ENCODE measurements at regions not wholly inside any gene's neighbourhood (a gene's known extent, or its start where the extent isn't known, plus 50 kb on each side); places are given as distances from the start of the nearest gene placed in this dataset.
"Not testable (repeated sequence)": the region's sequence is repeated elsewhere in the genome, so short reads cannot be mapped to it uniquely, and the experiment has no call there.

- no peak for DNase-seq
Measured at GRCh38 chr12:127480775-127481314, 786.1 kb upstream of the TMEM132C start.

- no peak for DNase-seq
Measured at GRCh38 chr12:127482950-127483349, 784.0 kb upstream of the TMEM132C start.

GRCh38 chr12:127485528-127485927 lies 781.4 kb upstream of the TMEM132C start:
- DNase-seq = no peak

GRCh38 chr12:127487031-127487430 lies 779.9 kb upstream of the TMEM132C start:
- DNase-seq = no peak

GRCh38 chr12:127489061-127489460 lies 777.9 kb upstream of the TMEM132C start:
- no peak for DNase-seq

- no peak for DNase-seq
Measured at GRCh38 chr12:127494961-127495915, 771.7 kb upstream of the TMEM132C start.

GRCh38 chr12:127496255-127496654 lies 770.7 kb upstream of the TMEM132C start:
- no peak for DNase-seq

GRCh38 chr12:127500512-127501035 lies 766.4 kb upstream of the TMEM132C start:
- no peak for DNase-seq

GRCh38 chr12:127501916-127502315 lies 765.1 kb upstream of the TMEM132C start:
- no peak for DNase-seq

GRCh38 chr12:127503246-127503645 lies 763.7 kb upstream of the TMEM132C start:
- DNase-seq = no peak

- not testable (repeated sequence) for DNase-seq
Measured at GRCh38 chr12:127503996-127504395, 763.0 kb upstream of the TMEM132C start.

GRCh38 chr12:127504874-127505273 lies 762.1 kb upstream of the TMEM132C start:
- no peak for DNase-seq

GRCh38 chr12:127507341-127507740 lies 759.6 kb upstream of the TMEM132C start:
- DNase-seq = no peak

- no peak for DNase-seq
Measured at GRCh38 chr12:127509066-127509778, 757.7 kb upstream of the TMEM132C start.

GRCh38 chr12:127515941-127516340 lies 751.0 kb upstream of the TMEM132C start:
- DNase-seq = no peak

GRCh38 chr12:127516467-127516866 lies 750.5 kb upstream of the TMEM132C start:
- DNase-seq = no peak

GRCh38 chr12:127519779-127520178 lies 747.2 kb upstream of the TMEM132C start:
- DNase-seq = no peak

GRCh38 chr12:127526925-127527324 lies 740.0 kb upstream of the TMEM132C start:
- no peak for DNase-seq

- no peak for DNase-seq
Measured at GRCh38 chr12:127528551-127528950, 738.4 kb upstream of the TMEM132C start.

GRCh38 chr12:127531542-127531941 lies 735.4 kb upstream of the TMEM132C start:
- no peak for DNase-seq

GRCh38 chr12:127533353-127533752 lies 733.6 kb upstream of the TMEM132C start:
- DNase-seq = no peak

- DNase-seq = no peak
Measured at GRCh38 chr12:127536833-127537428, 730.0 kb upstream of the TMEM132C start.

GRCh38 chr12:127538316-127538715 lies 728.7 kb upstream of the TMEM132C start:
- no peak for DNase-seq

Measured in NCI-H1048 (cell line).